ENCODE measurements at regions not wholly inside any gene's neighbourhood (a gene's known extent, or its start where the extent isn't known, plus 50 kb on each side); places are given as distances from the start of the nearest gene placed in this dataset.

DNA sequence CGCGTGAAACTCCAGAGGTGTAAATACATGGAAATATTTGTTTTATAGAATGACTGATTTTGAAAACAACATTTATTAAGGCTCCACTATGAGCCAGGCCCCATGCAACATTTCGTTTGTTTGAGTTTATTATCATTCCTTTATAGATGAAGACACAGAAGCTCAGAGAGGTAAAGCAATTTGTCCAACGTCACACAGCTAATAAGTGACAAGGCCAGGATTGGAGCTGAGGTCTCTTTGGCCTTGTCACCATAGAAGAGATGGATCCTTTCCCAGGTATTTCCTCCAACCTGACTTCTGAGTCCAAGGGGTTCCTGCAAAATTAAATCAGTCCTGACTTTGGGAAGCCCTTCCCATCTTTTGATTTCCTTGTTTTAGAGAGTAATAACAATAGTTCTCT lies 98.0 kb downstream of the SYF2 start:
- peaks cover 0 to 4% (median 0%) of the 10 kb centered on the region in 11 donors for H3K9me3 Mint-ChIP-seq
- no peak for DNase-seq
- intact Hi-C loops (cut with micrococcal nuclease) = no loop called here
- CTCF ChIA-PET = interaction anchor here (0.5 kb wide), 1 partner anchor 9 kb away, joined by 3 read pairs; no protein-coding TSS in a partner anchor
- H3K27me3 Mint-ChIP-seq = peaks cover 0 to 49% (median 5%) of the 10 kb centered on the region in 5 donors
- H3K36me3 Mint-ChIP-seq = peaks cover 0 to 6% (median 0%) of the 10 kb centered on the region in 5 donors
- Histone ChIP-seq H3K27ac (ENCODE audit: low read depth, low read length) (no peak overlapping the region), H3K27me3 (ENCODE audit: control insufficient read depth in 2 of 2, insufficient read depth in 2 of 2, low read length in 2 of 2) (no peaks in the 10 kb centered on the region), H3K9me3 (ENCODE audit: control insufficient read depth in 2 of 3, low read length in 3 of 3) (no peaks in the 10 kb centered on the region), H3K4me3 (ENCODE audit: low read length) (no peak overlapping the region), H3K4me1 (ENCODE audit: control insufficient read depth in 2 of 2, insufficient read depth in 2 of 2, low read length in 2 of 2) (no peaks in the 10 kb centered on the region), H3K36me3 (ENCODE audit: control insufficient read depth in 2 of 3, insufficient read depth in 3 of 3, low read length in 3 of 3) (no peaks in the 10 kb centered on the region)
- H3K4me1 Mint-ChIP-seq = no peaks in the 10 kb centered on the region
- H3K4me3 Mint-ChIP-seq = no peak overlapping the region
- POLR2A ChIA-PET = no interaction called here
- no peak for ATAC-seq
- no peak overlapping the region for H3K27ac Mint-ChIP-seq

DNA sequence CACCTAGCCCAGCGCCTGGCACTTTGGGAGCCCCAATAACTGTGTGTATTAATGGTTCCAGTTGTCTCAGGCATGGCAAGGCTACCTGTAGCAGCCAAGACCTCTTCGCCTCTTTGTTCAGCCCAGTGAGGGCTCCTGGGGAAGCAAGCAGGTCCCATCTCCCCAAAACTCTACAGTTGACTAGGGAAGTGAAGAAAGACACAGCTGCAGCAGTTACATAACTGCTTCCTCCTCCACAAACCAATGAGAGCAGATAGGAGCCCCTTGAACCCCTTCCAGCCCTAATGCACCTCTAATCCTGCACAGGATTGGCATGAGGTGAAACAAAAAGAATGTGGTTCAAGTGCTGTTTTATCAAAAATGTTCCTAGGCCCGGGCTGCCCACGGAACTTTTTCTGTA lies 100.5 kb downstream of the SYF2 start:
- Mint-ChIP-seq H3K36me3 (peaks cover 0 to 6% (median 0%) of the 10 kb centered on the region in 5 donors), H3K27me3 (peaks cover 0 to 39% (median 0%) of the 10 kb centered on the region in 5 donors)
- CTCF ChIA-PET = no interaction called here

DNA sequence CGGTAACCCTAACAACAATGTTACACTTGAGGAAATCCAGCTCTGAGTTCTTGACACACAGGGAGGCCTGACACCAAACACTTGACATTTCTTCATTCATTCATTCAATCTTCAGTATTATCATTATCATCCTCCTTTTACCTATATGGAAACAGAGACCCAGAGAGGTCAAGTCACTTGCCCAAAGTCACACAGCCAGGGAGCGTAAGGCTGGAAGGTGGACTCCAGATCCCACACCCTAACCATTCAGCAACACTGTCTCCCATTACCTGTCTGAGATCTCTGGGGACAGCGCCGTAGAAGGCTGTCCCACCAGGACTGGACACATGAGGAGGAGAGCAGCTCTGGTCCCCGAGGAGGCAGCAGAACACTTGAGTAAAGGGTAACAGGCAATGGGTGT lies 101.4 kb downstream of the SYF2 start:
- Mint-ChIP-seq H3K9me3 (peaks cover 0 to 5% (median 0%) of the 10 kb centered on the region in 11 donors), H3K36me3 (peaks cover 0 to 6% (median 0%) of the 10 kb centered on the region in 5 donors), H3K27ac (no peak overlapping the region), H3K27me3 (peaks cover 0 to 44% (median 0%) of the 10 kb centered on the region in 5 donors), H3K4me1 (peaks cover 0 to 1% (median 0%) of the 10 kb centered on the region in 7 donors), H3K4me3 (no peak overlapping the region)
- Histone ChIP-seq H3K36me3 (ENCODE audit: control insufficient read depth in 2 of 3, insufficient read depth in 3 of 3, low read length in 3 of 3) (no peaks in the 10 kb centered on the region), H3K9me3 (ENCODE audit: control insufficient read depth in 2 of 3, low read length in 3 of 3) (no peaks in the 10 kb centered on the region), H3K27ac (ENCODE audit: low read depth, low read length) (no peak overlapping the region), H3K4me3 (ENCODE audit: low read length) (no peak overlapping the region), H3K4me1 (ENCODE audit: control insufficient read depth in 2 of 2, insufficient read depth in 2 of 2, low read length in 2 of 2) (no peaks in the 10 kb centered on the region), H3K27me3 (ENCODE audit: control insufficient read depth in 2 of 2, insufficient read depth in 2 of 2, low read length in 2 of 2) (no peaks in the 10 kb centered on the region)
- CTCF ChIA-PET = no interaction called here
- POLR2A ChIA-PET = no interaction called here
- intact Hi-C loops (cut with micrococcal nuclease) = no loop called here
- ATAC-seq = no peak
- no peak for DNase-seq

More for the DNA sequence above, 100.5 kb downstream of the SYF2 start:
- POLR2A ChIA-PET = no interaction called here
- Mint-ChIP-seq H3K4me1 (no peaks in the 10 kb centered on the region), H3K9me3 (peaks cover 0 to 4% (median 0%) of the 10 kb centered on the region in 11 donors), H3K4me3 (no peak overlapping the region), H3K27ac (no peak overlapping the region)
- intact Hi-C loops (cut with micrococcal nuclease) = no loop called here
- ATAC-seq (no peak), DNase-seq (no peak)
- H3K27ac ChIP-seq (ENCODE audit: low read depth, low read length) = no peak overlapping the region
- no peaks in the 10 kb centered on the region for H3K9me3 ChIP-seq (ENCODE audit: control insufficient read depth in 2 of 3, low read length in 3 of 3)
- no peak overlapping the region for H3K4me3 ChIP-seq (ENCODE audit: low read length)
- no peaks in the 10 kb centered on the region for H3K27me3 ChIP-seq (ENCODE audit: control insufficient read depth in 2 of 2, insufficient read depth in 2 of 2, low read length in 2 of 2)
- no peaks in the 10 kb centered on the region for H3K4me1 ChIP-seq (ENCODE audit: control insufficient read depth in 2 of 2, insufficient read depth in 2 of 2, low read length in 2 of 2)
- no peaks in the 10 kb centered on the region for H3K36me3 ChIP-seq (ENCODE audit: control insufficient read depth in 2 of 3, insufficient read depth in 3 of 3, low read length in 3 of 3)

DNA sequence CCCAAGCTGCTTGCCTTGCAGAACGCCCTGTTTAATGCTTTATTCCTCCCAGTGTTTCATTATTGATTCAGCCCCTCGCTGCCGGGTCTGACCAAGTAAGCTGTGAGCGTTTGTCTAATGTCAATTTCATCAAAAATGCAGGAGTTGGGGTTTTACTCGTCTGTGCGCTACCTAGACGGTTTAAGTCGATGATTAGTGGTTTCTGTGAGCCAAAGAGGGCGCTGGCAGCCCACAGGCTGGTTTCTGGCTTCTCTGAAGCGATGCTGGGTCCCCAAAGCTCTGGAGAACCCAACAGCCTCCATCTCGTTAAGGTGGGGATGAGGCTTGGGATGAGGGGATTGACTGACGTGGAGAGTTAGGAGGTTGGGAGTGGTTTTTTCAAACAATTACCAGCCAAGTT lies 102.9 kb downstream of the SYF2 start:
- peaks cover 0 to 5% (median 0%) of the 10 kb centered on the region in 11 donors for H3K9me3 Mint-ChIP-seq
- intact Hi-C loops (cut with micrococcal nuclease) = no loop called here
- Histone ChIP-seq H3K4me3 (ENCODE audit: low read length) (no peak overlapping the region), H3K27me3 (ENCODE audit: control insufficient read depth in 2 of 2, insufficient read depth in 2 of 2, low read length in 2 of 2) (no peaks in the 10 kb centered on the region), H3K9me3 (ENCODE audit: control insufficient read depth in 2 of 3, low read length in 3 of 3) (no peaks in the 10 kb centered on the region), H3K36me3 (ENCODE audit: control insufficient read depth in 2 of 3, insufficient read depth in 3 of 3, low read length in 3 of 3) (no peaks in the 10 kb centered on the region), H3K4me1 (ENCODE audit: control insufficient read depth in 2 of 2, insufficient read depth in 2 of 2, low read length in 2 of 2) (no peaks in the 10 kb centered on the region), H3K27ac (ENCODE audit: low read depth, low read length) (no peak overlapping the region)
- ATAC-seq (no peak), DNase-seq (no peak)
- ChIA-PET CTCF (no interaction called here), POLR2A (interaction anchor here (0.6 kb wide), 1 partner anchor 50 kb away, joined by 3 read pairs; no protein-coding TSS in a partner anchor)
- H3K36me3 Mint-ChIP-seq = peaks cover 0 to 6% (median 0%) of the 10 kb centered on the region in 5 donors
- peaks cover 0 to 1% (median 0%) of the 10 kb centered on the region in 7 donors for H3K4me1 Mint-ChIP-seq
- H3K4me3 Mint-ChIP-seq = no peak overlapping the region
- H3K27me3 Mint-ChIP-seq = peaks cover 0 to 44% (median 0%) of the 10 kb centered on the region in 5 donors
- peak overlapping the region in 1 of 9 donors; percentile 62 for H3K27ac Mint-ChIP-seq

DNA sequence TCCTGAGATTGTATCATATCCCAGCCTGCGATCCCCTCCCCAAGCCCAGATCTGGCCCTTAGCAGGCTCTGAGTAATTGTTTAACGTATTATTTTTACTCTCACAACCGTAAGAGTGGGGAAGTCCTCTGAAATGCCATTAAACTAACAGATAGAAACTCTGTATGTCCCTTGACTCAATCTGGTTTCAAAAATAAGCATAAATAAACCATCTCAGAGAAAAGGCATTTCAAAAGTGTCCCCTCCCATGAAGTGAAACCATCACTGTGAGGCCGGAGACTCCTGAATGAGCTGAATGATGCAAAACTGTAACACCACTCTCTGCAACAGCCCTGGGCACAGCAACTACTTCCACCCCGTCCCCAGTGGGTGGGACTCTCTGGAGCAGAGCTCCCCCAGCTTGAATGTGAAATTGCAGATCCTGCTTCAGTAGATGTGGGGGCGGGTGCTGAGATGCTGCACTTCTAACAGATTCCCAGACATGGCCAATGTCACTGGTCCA lies 104.1 kb downstream of the SYF2 start:
- intact Hi-C loops (cut with micrococcal nuclease) = no loop called here
- H3K36me3 Mint-ChIP-seq = peaks cover 0 to 3% (median 0%) of the 10 kb centered on the region in 5 donors
- no peaks in the 10 kb centered on the region for H3K27me3 ChIP-seq (ENCODE audit: control insufficient read depth in 2 of 2, insufficient read depth in 2 of 2, low read length in 2 of 2)
- no peaks in the 10 kb centered on the region for H3K4me1 ChIP-seq (ENCODE audit: control insufficient read depth in 2 of 2, insufficient read depth in 2 of 2, low read length in 2 of 2)
- H3K27ac Mint-ChIP-seq = no peak overlapping the region
- no peaks in the 10 kb centered on the region for H3K9me3 ChIP-seq (ENCODE audit: control insufficient read depth in 2 of 3, low read length in 3 of 3)
- ChIA-PET CTCF (no interaction called here), POLR2A (no interaction called here)
- H3K36me3 ChIP-seq (ENCODE audit: control insufficient read depth in 2 of 3, insufficient read depth in 3 of 3, low read length in 3 of 3) = no peaks in the 10 kb centered on the region
- peaks cover 0 to 1% (median 0%) of the 10 kb centered on the region in 7 donors for H3K4me1 Mint-ChIP-seq
- peaks cover 0 to 37% (median 0%) of the 10 kb centered on the region in 5 donors for H3K27me3 Mint-ChIP-seq
- H3K9me3 Mint-ChIP-seq = peaks cover 0 to 5% (median 0%) of the 10 kb centered on the region in 11 donors
- no peak overlapping the region for H3K4me3 ChIP-seq (ENCODE audit: low read length)
- no peak for DNase-seq
- H3K4me3 Mint-ChIP-seq = no peak overlapping the region
- no peak overlapping the region for H3K27ac ChIP-seq (ENCODE audit: low read depth, low read length)
- no peak for ATAC-seq

DNA sequence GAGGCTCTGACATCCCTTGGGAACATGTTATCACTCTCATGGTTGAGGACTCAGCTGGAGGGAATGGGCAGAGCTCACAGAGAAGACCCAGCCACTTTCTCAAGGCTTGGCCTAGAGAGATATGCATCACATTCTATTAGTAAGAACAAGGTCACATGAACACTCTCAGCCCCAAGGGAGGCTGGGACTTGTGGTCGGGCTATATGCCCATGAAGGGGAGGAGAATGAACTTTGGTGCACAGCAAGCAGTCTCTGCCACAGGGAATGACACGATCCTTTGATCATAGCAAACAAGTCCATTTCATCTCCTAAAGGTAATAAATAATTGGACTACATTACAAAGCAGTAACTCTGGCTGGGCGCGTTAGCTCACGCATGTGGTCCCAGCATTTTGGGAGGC lies 105.7 kb downstream of the SYF2 start:
- Mint-ChIP-seq H3K9me3 (peaks cover 0 to 5% (median 0%) of the 10 kb centered on the region in 11 donors), H3K27ac (no peak overlapping the region), H3K4me1 (peaks cover 0 to 1% (median 0%) of the 10 kb centered on the region in 7 donors), H3K4me3 (no peak overlapping the region), H3K36me3 (no peaks in the 10 kb centered on the region), H3K27me3 (peaks cover 0 to 24% (median 0%) of the 10 kb centered on the region in 5 donors)
- Histone ChIP-seq H3K36me3 (ENCODE audit: control insufficient read depth in 2 of 3, insufficient read depth in 3 of 3, low read length in 3 of 3) (no peaks in the 10 kb centered on the region), H3K4me1 (ENCODE audit: control insufficient read depth in 2 of 2, insufficient read depth in 2 of 2, low read length in 2 of 2) (no peaks in the 10 kb centered on the region), H3K27ac (ENCODE audit: low read depth, low read length) (no peak overlapping the region), H3K4me3 (ENCODE audit: low read length) (no peak overlapping the region), H3K27me3 (ENCODE audit: control insufficient read depth in 2 of 2, insufficient read depth in 2 of 2, low read length in 2 of 2) (no peaks in the 10 kb centered on the region), H3K9me3 (ENCODE audit: control insufficient read depth in 2 of 3, low read length in 3 of 3) (no peaks in the 10 kb centered on the region)
- ATAC-seq (no peak), DNase-seq (no peak)
- intact Hi-C loops (cut with micrococcal nuclease) = no loop called here
- CTCF ChIA-PET = interaction anchor here (1.3 kb wide), 1 partner anchor 78 kb away, joined by 3 read pairs; no protein-coding TSS in a partner anchor
- POLR2A ChIA-PET = no interaction called here

DNA sequence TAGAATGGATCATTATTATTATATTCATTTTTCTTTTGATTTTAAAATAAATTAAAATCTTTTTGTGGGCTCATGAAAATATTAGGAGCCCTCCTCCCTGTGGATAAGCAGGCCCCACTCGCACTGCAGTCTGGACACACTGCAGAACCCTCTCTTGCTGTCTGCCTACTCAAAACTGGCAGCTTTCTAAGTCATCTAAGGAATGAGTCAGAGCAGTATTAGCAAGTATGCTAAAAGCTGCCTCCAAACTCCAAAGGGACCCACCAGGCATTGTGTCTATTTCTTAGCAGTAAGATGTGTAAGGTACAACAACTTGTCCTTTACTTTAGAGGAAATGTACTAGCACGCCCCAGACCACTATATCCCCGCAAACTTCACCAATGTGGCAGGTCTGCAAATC lies 108.8 kb downstream of the SYF2 start:
- ChIA-PET CTCF (no interaction called here), POLR2A (interaction anchor here (0.6 kb wide), 2 partner anchors 12 to 755 kb away, joined by 3 to 8 read pairs; no protein-coding TSS in a partner anchor)
- H3K9me3 Mint-ChIP-seq = peaks cover 0 to 5% (median 0%) of the 10 kb centered on the region in 11 donors
- no peaks in the 10 kb centered on the region for H3K36me3 Mint-ChIP-seq
- H3K4me3 Mint-ChIP-seq = no peak overlapping the region
- peaks cover 8 to 20% (median 18%) of the 10 kb centered on the region in 7 donors for H3K4me1 Mint-ChIP-seq
- no peak for DNase-seq
- no peak overlapping the region for H3K27ac ChIP-seq (ENCODE audit: low read depth, low read length)
- no peaks in the 10 kb centered on the region for H3K27me3 ChIP-seq (ENCODE audit: control insufficient read depth in 2 of 2, insufficient read depth in 2 of 2, low read length in 2 of 2)
- no peak overlapping the region for H3K4me3 ChIP-seq (ENCODE audit: low read length)
- peaks cover 0 to 13% (median 0%) of the 10 kb centered on the region in 5 donors for H3K27me3 Mint-ChIP-seq
- H3K9me3 ChIP-seq (ENCODE audit: control insufficient read depth in 2 of 3, low read length in 3 of 3) = no peaks in the 10 kb centered on the region
- no peak for ATAC-seq
- H3K27ac Mint-ChIP-seq = peak overlapping the region in 1 of 9 donors; percentile 31
- H3K4me1 ChIP-seq (ENCODE audit: control insufficient read depth in 2 of 2, insufficient read depth in 2 of 2, low read length in 2 of 2) = peaks cover 8 to 14% of the 10 kb centered on the region in 2 donors
- intact Hi-C loops (cut with micrococcal nuclease) = no loop called here
- H3K36me3 ChIP-seq (ENCODE audit: control insufficient read depth in 2 of 3, insufficient read depth in 3 of 3, low read length in 3 of 3) = no peaks in the 10 kb centered on the region
